Dermis blood vessel endothelial cell (primary cell): ENCODE measurements at regions not wholly inside any gene's neighbourhood (a gene's known extent, or its start where the extent isn't known, plus 50 kb on each side); places are given as distances from the start of the nearest gene placed in this dataset.
"Not testable (repeated sequence)": the region's sequence is repeated elsewhere in the genome, so short reads cannot be mapped to it uniquely, and the experiment has no call there.

ENCODE experiments used
- DNase-seq: peaks from one replicate; pipeline ENCODE4 v3.0.0; 2010

DNA sequence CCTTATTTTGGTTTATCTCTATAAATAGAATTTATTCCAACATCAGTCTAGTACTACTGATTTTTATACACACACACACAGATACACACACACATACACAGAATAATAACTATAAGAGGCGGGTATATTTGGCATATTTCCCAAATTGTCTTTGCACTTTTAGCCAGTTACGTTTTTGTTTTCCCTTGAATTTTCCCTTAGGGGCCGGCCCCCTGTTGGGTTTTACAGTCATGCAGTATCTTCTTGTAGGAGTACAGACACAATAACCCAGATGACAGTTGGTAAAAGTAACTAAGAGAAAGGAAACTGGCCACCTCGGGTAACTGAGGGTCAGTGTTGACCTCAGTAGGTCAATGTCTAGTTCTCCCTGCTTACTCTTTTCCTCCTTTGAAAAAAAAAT is 50.9 kb downstream of the DISP1 start:
- no peak for DNase-seq

DNA sequence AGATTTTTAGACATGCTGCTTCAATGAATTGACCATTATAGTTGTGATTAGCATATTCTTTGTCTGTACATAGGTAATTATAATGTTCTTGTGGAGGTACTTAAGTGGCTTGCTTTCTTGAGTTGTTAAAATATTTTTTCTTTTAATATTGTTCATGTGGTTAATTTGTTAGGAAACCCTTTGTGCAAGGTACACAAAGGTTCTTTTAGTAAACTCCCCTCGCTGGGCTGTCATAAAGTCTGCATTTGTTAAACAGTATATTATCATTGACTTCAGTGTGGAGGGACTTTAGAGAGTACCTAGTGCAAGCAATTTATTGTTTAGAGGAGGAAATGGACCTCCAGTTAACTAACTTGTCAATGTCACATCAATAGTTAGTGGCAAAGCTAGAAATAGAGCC is 52.5 kb downstream of the DISP1 start:
- no peak for DNase-seq

DNA sequence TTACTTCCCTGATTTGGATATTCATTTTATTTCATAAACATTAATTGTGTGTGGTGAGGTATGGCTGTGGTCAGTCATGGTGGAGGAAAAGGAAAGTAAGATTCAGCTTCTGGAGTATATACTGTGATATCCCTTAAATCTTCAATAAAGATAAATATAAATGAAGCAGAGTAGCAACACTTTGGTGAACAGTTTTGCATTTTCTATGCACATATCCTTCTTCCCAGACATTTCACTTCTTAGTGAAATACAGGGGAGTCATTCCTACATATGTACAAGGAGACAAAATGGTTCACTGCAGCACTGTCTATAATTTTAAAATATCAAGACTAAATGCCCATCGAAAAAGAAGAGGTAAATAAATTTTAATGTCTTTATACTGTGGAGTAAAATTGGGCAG is 61.3 kb downstream of the DISP1 start:
- no peak for DNase-seq

DNA sequence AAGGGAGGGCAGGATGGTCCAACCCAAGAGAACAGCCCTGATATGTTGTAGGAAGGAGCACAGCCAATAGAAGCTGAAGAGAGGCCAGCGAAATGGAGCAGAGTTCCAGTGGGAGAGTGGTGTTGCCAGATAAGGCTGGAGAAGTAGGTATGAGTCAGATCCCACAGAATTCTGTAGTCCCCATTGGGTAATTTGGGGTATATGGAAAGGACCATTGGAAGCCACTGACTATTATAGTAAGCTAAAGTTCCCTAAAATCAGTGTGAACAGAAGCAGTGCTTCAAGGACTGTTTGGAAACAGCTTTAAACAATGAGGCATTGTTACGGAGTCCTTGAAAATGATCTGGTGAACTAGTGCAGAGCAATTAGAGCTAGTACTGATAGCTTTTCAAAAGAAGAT is 63.0 kb downstream of the DISP1 start:
- DNase-seq: no peak

DNA sequence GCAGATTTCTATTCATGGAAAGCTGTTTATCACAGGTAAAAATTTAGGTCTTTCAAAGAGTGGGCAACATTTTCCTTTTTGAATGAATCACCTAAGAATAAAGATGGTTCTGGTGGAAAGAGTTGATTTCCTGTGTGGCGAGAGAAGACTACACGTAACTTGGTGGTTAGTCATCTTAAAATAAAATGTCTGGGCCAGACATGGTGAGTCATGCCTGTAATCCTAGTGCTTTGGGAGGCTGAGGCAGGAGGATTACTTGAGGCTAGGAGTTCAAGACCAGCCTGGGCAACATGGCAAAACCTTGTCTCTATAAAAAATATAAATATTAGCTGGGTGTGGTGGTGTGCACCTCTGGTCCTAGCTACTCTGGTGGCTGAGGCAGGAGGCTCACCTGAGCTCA is 65.7 kb downstream of the DISP1 start:
- peak; percentile 11 for DNase-seq

DNA sequence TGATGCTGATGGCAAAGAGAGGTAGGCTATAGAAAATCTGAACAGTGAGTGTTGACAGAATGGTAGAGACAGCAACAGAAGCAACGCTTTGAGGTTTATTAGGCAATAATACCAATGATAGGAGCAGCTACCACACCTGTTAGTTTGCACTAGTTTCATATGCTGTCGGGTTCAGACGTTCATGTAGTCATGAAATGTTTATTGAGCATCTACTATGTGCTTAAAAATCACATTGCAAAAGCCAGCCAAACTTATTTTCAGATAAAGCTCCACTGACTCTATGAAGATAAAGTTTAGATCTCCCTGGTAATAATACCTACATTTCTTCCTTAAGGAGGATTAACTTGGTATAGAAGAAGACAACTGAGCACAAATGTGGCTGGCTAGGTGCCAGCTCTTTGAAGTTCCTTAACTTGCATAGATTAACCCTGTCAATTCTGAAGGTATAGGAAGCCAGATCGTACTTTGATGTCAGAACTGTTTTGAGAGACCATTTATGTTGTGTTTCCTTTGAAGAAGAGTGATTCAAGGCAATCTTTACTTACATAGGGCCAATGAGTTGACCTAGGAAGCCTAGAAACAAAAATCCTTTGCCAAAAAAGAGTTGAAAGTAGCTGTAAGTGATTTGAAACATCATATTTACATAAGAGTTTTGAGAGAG is 71.5 kb downstream of the DISP1 start:
- DNase-seq: no peak

DNA sequence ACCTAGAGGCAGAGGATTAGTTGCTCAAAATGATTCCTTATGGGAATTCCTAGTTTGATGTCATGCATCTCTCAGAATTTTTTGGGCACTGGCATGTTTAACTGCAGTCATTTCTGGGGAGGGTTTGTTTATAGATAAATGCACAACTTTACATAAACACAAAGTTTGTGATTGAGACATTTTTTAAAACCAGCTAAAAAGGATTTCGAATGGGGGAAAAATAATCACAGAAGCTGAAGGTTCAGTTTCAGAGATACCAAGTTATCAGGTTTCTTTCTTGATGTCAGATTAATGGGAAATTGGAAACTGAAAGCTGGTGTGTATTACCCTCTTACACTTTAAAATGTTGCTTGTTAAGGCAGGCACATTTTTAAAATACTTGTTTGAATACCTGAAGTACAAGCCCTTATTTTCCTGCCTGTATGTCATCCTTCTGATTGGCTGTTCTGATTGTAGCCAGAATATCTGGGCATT is 72.1 kb downstream of the DISP1 start:
- no peak for DNase-seq

DNA sequence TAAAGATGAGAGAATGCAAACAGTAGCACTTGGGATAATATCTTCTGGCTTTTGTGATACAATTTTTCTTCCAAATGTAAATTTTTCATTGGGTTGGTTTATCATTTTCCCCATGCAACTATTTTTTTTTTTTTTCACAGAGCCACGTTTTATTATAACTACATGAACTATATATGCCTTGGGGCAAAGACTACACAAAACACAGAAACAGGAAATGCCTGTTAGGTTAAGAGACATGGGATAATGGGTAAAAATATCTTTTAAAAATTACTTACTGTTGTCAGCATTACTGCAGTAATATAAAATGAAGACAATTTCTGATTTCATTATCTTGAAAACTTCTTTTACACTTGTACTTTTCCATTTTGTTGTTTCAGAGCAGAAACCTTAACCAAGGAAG is 74.6 kb downstream of the DISP1 start:
- DNase-seq: peak; percentile 20

DNA sequence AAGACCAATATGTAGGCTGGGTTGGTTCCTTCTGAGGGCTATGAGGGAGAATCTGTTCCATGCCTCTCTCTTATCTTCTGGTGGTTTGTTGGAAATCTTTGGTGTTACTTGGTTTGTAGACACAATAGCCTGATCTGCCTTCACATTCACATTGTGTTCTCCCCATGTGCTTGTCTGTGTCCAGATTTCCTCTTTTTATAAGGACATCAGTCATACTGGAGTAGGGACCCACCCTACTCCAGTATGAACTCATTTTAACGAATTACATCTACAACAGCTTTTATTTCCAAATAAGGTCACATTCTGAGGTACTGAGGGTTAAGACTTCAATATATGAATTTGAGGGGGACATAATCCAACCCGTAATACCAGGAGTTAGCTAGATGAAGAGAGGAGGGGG is 75.9 kb downstream of the DISP1 start:
- DNase-seq: no peak

DNA sequence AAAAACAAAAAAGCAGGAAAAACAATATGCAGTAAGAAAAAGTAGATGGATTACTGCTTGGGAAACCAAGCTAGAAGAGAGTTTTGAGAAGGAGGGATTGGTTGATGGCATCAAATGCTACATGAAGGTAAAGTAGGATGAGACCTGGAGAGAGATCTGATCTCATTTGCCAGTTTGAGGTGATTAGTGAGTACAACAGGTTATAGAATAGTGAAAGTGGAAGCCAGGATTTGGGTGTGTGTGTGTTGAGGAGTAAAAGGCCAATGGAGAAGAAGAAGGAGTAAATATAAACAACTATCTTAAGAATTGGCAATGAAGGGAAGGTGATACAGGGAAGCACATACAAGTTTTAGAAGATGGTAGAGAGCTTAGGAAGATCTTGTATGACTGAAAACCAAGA is 76.7 kb downstream of the DISP1 start:
- DNase-seq: no peak

DNA sequence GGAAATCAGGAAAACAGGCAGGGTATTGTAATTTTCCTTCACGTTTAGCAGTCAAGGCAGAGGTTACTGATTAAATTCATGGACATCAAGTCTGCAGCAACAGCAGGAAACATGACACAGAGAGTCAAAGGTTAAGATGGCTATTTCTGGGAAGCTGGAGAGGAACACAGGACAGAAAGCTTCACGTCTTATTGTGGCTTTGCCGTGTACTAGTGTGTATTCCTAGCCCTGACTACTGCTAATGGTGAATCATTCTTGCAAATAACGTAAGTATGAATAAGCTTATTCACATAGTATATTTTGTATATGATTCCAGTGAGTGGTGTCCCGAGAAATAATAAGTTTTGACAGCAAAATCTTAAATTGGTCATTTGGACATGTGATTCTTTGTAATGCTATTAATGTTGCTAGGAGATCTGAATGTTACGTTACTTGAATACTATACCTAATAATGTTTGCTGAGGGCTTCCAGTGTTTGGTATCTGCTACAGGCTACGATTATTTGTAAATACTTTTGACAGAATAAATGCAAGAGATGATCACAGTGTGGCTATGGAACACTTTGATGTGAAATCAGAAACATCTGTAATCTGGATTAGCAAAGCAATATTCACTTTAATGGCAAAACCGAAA is 77.4 kb downstream of the DISP1 start:
- DNase-seq: peak; percentile 85

DNA sequence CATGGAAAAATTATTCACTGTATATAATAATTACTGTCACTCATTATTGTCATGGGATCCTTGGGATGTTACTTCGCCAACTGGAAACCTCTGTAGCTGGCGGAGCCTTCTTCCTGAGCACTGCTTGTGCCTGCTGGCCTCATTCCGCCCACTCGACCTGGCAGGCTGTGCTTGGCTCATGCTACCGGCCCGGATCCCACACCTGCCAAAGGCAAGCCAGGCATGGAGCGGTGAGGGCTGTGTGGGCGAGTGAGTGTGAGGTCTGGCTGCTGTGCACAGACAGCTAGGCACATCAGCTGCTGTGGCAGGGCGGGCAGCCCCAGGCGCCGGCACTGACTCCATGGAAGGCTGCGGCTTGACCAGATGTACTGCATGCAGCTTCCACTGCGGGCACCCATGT is 78.4 kb downstream of the DISP1 start:
- DNase-seq: no peak

DNA sequence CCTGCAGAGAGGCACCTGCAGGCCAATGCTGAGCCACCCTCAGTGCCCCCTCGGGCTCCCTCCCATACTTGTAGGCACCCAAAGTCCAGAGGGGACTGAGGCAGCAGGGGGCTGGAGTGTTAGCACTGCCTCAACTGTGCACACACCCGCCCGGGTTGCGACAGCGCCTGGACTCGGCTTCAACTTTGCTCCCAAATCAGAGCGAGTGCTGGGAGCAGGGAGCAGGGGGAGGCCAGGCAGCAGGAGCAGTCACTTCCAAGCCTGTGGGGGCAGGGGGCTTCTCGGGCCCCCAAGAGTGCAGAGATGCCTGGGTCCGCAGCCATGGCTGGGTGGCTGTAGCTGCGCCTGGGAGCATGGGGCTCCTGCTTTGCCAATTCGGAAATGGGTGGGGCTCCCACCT is 79.5 kb downstream of the DISP1 start:
- no peak for DNase-seq

DNA sequence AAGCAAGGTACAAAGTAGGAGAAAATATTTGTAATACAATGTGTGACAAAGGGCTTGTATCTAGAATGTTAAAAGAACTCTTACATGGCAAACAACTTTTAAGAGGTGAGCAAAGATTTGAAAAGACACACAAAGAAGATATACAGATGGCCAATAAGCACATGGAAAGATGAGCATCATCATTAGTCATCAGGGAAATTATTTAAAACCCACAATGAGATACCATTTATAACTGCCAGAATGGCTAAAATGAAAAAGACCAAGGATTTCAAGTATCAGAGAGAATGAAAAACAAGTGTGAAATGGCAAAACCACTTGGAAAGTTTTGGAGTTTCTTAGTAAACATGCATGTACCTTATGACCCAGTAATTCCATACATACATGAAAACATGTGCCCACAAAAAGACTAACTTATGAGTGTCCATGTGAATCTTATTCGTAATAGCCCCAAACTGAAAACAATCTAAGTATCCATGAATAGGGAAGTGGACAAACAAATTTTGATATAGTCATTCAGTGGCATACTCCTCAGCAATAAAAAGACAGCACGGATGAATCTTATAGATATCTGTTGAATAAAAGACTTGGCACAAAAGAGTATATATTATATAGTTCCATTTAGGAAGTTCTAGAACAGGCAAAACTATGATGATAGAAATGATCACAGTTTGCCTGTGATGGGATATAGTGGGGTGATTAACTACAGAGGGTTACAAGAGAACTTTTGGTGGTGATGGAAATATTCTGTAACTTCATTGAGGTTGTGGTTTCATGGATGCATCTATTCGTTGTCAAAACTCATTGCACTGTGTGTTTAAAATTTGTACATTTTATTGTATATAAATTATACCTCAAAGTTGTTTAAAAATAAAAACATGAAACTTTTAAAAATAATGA is 82.0 kb downstream of the DISP1 start:
- DNase-seq: no peak

DNA sequence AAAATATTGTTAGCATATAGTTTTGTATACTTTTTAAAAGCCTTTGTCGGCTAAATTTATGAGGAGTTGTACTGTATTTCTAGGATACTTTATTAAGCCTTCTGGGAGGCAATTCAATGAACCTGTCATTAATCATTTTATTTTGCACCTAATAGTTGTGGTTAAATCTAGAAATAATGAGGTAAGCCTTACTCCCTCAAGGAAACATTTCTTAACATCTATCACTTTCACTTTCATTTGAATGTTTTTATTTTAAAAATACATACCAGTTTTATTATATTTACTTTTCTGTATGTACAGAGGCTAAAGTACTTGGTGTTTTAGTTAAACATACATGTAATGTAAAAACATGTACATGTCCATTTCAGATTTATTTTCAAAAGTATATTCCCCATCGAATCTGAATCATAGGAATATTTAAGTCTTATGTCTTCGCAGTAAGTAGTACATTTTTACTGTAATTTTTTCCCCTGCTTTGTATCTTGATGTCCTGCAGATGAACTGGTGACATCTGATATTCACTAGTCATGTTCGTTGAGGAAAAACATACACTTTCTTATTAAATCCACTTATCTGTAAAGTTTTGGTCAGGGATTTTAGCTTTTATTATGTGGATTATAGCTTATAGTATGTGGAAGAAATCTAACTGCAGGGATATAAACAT is 82.8 kb downstream of the DISP1 start:
- no peak for DNase-seq

DNA sequence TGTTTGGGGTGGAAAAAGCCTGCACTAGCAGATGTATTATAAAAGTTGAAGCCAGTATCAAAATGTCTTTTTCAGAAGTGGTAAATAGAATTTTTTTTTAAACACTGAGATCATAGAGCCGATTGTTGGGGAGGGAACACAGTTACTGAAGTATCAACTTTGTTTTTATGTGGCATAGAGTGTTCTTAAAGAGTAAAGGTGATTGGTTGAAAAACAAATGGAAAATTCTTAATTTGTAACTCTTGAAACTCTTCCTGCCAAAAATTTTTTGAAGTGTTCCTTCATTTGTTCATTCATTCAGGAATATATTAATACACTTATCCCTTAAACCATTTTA is 83.3 kb downstream of the DISP1 start:
- no peak for DNase-seq

DNA sequence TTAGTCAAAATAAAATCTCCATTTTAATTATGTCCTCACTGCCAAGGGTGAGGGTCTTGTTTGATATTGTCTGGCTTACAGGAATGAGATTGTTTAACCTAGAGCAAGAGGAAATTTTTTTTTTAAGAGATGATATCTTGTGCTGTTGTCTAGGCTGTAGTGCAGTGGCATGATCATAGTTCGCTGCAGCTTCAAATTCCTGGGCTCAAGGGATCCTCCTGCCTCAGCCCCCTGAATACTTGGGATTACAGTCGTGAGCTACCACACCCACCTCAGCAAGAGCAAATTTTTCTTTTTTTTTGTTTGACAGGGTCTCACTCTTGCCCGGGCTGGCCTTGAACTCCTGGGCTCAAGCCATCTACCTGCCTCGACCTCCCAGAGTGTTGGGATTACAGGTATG is 84.6 kb downstream of the DISP1 start:
- no peak for DNase-seq

DNA sequence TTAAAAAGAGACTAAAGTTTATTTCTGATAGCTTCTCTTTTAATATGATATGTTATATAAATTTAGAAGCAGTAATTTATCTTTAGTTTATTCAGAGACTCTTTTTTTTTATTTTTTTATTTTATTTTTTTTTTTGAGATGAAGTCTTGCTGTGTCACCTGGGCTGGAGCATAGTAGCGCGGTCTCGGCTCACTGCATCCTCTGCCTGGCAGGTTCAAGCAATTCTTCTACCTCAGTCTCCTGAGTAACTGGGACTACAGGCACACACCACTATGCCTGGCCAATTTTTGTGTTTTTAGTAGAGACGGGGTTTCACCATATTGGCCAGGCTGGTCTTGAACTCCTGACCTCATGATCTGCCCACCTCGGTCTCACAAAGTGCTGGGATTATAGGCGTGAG is 89.6 kb downstream of the DISP1 start:
- DNase-seq: no peak

DNA sequence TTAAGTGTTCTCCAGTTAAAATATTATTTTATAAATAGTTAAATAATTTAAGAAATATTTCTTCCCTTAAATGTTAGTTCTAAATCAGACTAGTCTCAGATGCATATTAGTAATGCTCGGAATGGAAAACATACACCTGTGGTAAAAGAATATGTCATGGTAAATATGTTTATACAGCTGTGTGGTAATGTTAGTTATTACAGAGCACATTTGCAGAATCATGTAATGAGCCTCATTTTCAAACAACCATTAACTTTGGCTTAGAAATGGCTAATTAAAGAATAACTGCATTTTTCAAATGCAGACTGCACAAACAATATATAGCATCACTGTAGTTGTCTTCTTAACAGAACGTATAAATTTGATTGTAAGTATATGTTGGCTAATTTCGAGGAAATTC is 90.3 kb downstream of the DISP1 start:
- DNase-seq: no peak

DNA sequence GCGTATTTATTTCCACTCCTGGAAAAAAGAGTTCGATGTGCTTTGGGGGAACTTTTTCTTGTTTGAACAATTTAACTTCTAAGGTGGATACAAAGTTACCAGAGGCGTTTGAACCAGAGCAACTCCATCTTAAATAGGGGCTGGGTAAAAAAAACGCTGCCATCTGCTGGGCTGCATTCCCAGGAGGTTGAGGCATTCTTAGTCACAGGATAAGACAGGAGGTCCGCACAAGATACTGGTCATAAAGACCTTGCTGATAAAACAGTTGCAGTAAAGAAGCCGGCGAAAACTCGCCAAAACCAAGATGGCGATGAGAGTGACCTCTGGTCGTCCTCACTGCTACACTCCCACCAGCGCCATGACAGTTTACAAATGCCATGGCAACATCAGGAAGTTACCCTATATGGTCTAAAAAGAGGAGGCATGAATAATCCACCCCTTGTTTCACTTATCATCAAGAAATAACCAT is 91.5 kb downstream of the DISP1 start:
- DNase-seq: not testable (repeated sequence)

DNA sequence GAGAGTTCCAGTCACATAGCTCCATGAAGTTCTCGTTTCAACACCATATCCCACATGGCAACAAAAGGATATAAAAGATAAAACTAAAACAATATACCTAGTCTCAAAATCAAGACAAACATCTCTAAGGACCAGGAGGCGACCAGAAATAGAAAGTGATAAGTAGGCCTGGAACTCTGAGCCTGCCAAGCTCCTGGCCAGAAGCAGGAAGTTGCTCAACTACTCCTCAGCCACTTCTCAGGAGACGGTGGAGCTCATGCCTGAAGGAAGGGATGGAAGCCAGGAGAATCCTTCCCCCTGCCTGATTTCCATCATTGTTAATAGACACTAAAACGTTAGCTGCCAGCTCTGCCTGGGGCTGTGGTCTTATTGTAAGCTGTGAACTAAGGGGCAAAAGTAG is 94.7 kb downstream of the DISP1 start:
- DNase-seq: no peak

DNA sequence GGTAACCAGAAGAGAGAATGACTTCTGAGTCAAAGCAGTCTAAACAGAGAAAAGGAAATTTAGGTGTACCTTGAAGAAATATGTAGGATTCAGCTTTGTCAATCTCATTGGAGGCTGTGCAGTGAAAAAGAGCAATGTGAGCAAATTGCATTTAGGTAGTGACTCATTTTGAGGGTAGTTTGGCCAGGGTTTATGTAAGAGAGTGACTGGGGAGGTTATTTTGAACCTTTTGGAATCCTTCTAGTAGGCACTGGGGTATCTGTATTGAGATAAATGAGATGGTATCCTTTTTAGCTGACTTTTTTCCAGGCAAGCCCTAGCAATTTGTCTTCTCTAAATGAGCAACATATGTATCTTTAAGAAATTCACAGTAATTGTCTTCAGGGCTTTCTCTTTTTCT is 95.9 kb downstream of the DISP1 start:
- no peak for DNase-seq

DNA sequence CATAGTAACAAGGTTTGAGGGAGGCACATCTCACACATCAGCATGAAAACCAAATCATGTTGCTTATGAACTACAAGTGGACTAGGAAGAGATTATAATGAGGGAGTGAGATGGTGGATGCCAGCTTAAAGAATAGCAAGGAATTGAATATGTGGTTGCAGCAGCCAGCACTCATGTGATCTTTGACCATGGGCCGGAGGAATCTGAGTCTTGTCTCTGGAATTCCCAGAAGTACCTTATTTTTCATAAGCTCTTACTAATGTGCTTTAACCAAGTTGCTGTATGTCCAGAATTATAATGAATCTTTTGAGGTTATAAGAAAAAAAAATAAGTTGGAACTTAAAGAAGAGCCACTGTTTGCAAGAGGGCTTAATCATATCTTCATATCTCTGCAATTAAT is 97.0 kb downstream of the DISP1 start:
- no peak for DNase-seq
